Prostate gland (tissue), 2 donors: ENCODE measurements at regions not wholly inside any gene's neighbourhood (a gene's known extent, or its start where the extent isn't known, plus 50 kb on each side); places are given as distances from the start of the nearest gene placed in this dataset.

Experiments used
- CTCF ChIP-seq, 4 experiments: fragments of 200-600 bp in 2 of 4; fragments of 450-650 bp in 2 of 4; sonication (generic) in 2 of 4; IDR thresholded peaks; 1 replicate in 3 of 4; 2 replicates in 1 of 4; pipeline ENCODE4 v1.5.1; 2016 to 2019; ENCODE audit warnings: antibody characterized with exemption in 4 of 4, mild to moderate bottlenecking in 2 of 4, moderate library complexity in 2 of 4
- POLR2AphosphoS5 ChIP-seq: sonication (generic); formaldehyde crosslinking; IDR thresholded peaks from one replicate; pipeline ENCODE4 v1.6.1; 2017; ENCODE audit warnings: antibody characterized with exemption

GRCh38 chr2:145018502-145018901, 498.6 kb upstream of the ZEB2 start:
- TF ChIP-seq POLR2AphosphoS5 (no peak), CTCF (IDR thresholded peaks at IDR 0.05) (no peak)
